ENCODE measurements at regions not wholly inside any gene's neighbourhood (a gene's known extent, or its start where the extent isn't known, plus 50 kb on each side); places are given as distances from the start of the nearest gene placed in this dataset.

DNA sequence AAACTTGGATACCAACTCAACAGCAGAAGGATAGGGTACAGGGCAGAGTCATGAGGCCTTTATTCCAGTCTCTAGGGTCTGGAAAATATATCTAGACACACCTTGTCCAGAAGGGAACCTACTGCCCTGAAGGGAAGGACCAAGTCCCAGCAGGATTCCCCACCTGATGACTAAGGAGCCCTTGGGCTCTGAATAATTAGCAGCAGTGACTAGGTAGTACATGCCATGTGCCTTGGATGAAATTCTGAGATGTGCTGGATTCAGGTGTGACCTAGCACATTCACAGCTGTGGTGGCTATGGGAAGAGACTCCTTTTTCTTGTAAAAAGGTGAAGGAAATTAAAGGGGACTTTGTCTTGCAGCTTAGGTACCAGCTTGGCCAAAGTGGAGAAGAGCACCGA, 364.3 kb upstream of the PTCHD4 start:
- H3K4me3 ChIP-seq (ENCODE audit: low read depth, low read length): no peak overlapping the region
- in situ Hi-C loops (cut with HindIII; ENCODE audit: low pct_ligation_motif_present, low sequenced_read_pairs): no loop called here
- DNase-seq: no peak
- H3K36me3 ChIP-seq (replicated peaks): no peaks in the 10 kb centered on the region
- TF ChIP-seq, protein P1, sequence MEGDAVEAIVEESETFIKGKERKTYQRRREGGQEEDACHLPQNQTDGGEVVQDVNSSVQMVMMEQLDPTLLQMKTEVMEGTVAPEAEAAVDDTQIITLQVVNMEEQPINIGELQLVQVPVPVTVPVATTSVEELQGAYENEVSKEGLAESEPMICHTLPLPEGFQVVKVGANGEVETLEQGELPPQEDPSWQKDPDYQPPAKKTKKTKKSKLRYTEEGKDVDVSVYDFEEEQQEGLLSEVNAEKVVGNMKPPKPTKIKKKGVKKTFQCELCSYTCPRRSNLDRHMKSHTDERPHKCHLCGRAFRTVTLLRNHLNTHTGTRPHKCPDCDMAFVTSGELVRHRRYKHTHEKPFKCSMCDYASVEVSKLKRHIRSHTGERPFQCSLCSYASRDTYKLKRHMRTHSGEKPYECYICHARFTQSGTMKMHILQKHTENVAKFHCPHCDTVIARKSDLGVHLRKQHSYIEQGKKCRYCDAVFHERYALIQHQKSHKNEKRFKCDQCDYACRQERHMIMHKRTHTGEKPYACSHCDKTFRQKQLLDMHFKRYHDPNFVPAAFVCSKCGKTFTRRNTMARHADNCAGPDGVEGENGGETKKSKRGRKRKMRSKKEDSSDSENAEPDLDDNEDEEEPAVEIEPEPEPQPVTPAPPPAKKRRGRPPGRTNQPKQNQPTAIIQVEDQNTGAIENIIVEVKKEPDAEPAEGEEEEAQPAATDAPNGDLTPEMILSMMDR (IDR thresholded peaks at IDR 0.05; ENCODE audit: low read depth, low read length, missing control alignments): no peak
- no peaks in the 10 kb centered on the region for H3K27me3 ChIP-seq (replicated peaks)
- no peak overlapping the region for H3K27ac ChIP-seq

DNA sequence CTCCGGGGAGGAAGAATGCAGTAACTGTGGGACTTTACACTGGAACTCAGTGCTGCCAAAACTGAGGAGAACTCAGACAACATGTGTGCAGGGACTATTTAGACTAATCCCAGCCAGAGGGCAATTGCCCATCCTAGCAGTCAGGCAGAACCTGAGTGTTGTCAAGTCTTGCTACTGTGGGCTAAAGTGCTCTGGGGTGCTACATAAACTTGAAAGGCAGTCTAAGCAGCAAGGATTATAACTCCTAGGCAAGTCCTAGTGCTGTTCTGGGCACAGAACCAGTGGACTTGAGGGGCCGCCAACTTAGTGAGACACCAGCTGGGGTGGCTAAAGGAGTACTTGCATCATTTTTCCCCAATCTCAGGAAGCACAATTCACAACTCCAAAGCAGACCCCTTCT, 363.8 kb upstream of the PTCHD4 start:
- no peak overlapping the region for H3K27ac ChIP-seq
- H3K4me3 ChIP-seq (ENCODE audit: low read depth, low read length): no peak overlapping the region
- no peak for DNase-seq
- no peaks in the 10 kb centered on the region for H3K27me3 ChIP-seq (replicated peaks)
- TF ChIP-seq, protein P1 (IDR thresholded peaks at IDR 0.05; ENCODE audit: low read depth, low read length, missing control alignments): no peak
- no peaks in the 10 kb centered on the region for H3K36me3 ChIP-seq (replicated peaks)
- in situ Hi-C loops (cut with HindIII; ENCODE audit: low pct_ligation_motif_present, low sequenced_read_pairs): no loop called here

DNA sequence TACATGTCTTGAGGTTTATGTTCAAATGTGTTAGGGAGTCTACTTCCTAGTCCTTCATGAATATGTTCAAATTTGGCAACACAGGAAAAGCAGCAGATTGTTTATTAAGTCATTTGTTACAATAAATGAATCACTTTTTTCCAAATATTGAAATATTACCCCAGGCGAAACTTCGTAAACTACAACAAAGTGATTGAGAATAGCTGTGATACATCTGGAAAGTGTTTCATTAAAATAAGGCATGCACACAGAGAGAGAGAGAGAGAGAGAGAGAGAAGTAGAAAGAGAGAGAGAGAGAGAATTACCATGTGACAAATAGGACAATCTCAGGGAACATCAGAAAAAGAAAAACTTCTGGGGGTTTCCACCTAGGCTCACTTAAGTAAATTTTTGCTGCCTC, 363.1 kb upstream of the PTCHD4 start:
- Histone ChIP-seq H3K36me3 (replicated peaks) (no peaks in the 10 kb centered on the region), H3K27me3 (replicated peaks) (no peaks in the 10 kb centered on the region), H3K27ac (no peak overlapping the region), H3K4me3 (ENCODE audit: low read depth, low read length) (no peak overlapping the region)
- TF ChIP-seq, protein P1 (IDR thresholded peaks at IDR 0.05; ENCODE audit: low read depth, low read length, missing control alignments): no peak
- no peak for DNase-seq
- in situ Hi-C loops (cut with HindIII; ENCODE audit: low pct_ligation_motif_present, low sequenced_read_pairs): no loop called here

DNA sequence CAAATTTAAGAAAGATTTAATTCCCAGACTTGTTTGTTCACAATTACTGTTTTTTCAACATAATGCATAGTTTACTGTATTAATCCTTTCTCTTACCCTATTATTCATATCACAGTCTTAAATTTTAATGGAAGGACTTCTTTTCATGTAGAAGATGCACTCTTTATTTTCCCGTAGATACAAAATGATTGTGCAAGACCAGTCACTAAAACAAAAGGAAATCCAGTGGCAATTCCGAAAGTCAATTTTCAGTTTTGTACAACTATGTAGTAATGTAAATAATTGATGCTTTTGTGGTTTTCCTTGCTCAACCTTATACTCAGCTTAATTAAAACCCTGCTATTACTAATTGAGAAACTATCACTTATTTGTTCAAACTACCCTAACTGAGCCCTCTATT, 361.5 kb upstream of the PTCHD4 start:
- no peak for DNase-seq
- no peak overlapping the region for H3K27ac ChIP-seq
- no peak overlapping the region for H3K4me3 ChIP-seq (ENCODE audit: low read depth, low read length)
- TF ChIP-seq, protein P1 (IDR thresholded peaks at IDR 0.05; ENCODE audit: low read depth, low read length, missing control alignments): no peak
- H3K36me3 ChIP-seq (replicated peaks): no peaks in the 10 kb centered on the region
- H3K27me3 ChIP-seq (replicated peaks): no peaks in the 10 kb centered on the region
- in situ Hi-C loops (cut with HindIII; ENCODE audit: low pct_ligation_motif_present, low sequenced_read_pairs): no loop called here

DNA sequence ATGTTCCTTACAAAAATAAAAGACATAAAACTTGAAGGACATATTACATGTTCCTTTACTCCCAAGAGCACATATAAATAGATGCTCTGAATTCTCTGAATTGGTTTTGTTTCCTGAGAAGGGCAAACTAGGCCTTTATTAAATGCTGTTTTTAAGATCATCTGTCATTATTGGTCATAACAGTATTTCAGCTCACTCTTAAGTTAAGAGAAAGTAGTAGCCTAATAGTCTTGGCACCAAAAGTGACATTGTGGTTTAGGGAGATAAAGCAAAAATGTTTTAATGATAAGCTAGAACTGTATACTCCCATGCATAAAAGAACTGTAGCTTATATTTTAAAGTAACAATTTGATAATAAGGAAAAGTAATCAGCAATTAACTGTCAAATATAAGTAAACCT, 361.1 kb upstream of the PTCHD4 start:
- in situ Hi-C loops (cut with HindIII; ENCODE audit: low pct_ligation_motif_present, low sequenced_read_pairs): no loop called here
- DNase-seq: no peak
- Histone ChIP-seq H3K27ac (no peak overlapping the region), H3K4me3 (ENCODE audit: low read depth, low read length) (no peak overlapping the region), H3K36me3 (replicated peaks) (no peaks in the 10 kb centered on the region), H3K27me3 (replicated peaks) (no peaks in the 10 kb centered on the region)
- TF ChIP-seq, protein P1 (IDR thresholded peaks at IDR 0.05; ENCODE audit: low read depth, low read length, missing control alignments): no peak

DNA sequence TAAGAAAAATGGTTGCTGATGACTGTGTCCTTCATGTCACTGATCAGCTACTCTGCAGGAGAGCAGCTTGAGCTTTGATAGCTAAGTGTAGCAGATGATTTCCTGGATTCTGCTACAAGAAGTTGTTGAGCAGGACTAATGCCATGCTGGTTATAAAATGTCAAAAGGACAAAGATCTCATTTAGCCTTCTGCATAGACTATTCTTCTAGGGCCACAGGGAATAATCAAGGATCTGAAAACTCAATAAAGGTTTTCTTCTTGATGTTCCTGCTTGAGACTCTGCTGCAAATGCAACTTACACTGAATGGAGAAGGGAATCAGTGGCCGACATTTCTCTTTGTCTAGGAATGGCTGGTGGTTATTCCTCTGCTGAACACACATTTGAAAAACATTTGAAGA, 360.3 kb upstream of the PTCHD4 start:
- TF ChIP-seq, protein P1 (IDR thresholded peaks at IDR 0.05; ENCODE audit: low read depth, low read length, missing control alignments): no peak
- Histone ChIP-seq H3K36me3 (replicated peaks) (no peaks in the 10 kb centered on the region), H3K27me3 (replicated peaks) (no peaks in the 10 kb centered on the region), H3K4me3 (ENCODE audit: low read depth, low read length) (no peak overlapping the region), H3K27ac (no peak overlapping the region)
- no peak for DNase-seq
- in situ Hi-C loops (cut with HindIII; ENCODE audit: low pct_ligation_motif_present, low sequenced_read_pairs): no loop called here
